HG03460 (cell line): ENCODE measurements at regions not wholly inside any gene's neighbourhood (a gene's known extent, or its start where the extent isn't known, plus 50 kb on each side); places are given as distances from the start of the nearest gene placed in this dataset.

Source experiments
- ATAC-seq: cut with Tn5 transposase; IDR thresholded peaks from one replicate; pipeline ENCODE4 v1.9.1; 2021; ENCODE audit not compliant: unreplicated experiment

- no peak for ATAC-seq
These were observed 217.0 kb upstream of the TLE3 start for GRCh38 chr15:70314688-70315087.

GRCh38 chr15:70314018-70314354 is 216.3 kb upstream of the TLE3 start:
- ATAC-seq = no peak

DNA sequence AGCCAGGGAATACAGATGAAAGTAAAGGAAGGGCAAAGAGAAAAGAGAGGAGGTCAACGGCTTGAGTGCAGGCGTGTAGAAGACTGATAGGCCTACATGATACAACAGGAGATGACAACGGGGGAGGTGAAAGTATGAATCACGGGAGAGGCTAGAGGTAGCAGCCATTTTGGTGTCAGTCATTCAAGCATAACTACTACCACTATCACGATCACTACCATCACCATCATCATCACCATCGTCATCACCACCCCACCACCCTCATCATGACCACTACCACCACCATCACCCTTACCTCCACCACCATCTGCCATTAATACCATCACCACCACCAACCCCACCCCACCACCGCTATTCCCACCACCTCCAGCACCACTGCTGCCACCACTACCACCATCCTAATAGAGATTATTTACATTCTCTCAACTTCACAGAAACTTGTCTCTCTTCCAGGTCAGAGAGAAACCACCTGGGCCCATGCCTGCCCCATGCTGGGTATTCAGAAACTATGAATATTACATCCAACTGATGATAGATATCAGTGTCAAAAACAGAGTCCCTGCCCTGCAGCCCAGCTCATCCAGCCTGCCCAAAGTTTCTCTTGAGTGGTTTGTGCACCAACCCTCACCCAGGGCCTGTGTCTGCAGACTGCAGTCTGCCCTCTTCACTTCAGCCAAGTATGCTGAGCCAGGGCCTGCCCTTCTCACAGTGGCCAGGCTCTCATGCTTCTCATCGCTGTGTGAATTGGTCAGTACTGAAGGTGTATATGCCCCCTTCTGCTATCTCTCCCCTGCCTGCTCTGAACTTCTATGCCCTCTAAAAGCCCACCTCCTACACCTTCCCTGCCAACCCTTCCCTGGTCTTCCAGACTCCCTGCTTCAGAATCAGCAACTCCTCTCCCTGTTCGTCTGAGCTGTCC is 215.6 kb upstream of the TLE3 start:
- ATAC-seq = no peak

DNA sequence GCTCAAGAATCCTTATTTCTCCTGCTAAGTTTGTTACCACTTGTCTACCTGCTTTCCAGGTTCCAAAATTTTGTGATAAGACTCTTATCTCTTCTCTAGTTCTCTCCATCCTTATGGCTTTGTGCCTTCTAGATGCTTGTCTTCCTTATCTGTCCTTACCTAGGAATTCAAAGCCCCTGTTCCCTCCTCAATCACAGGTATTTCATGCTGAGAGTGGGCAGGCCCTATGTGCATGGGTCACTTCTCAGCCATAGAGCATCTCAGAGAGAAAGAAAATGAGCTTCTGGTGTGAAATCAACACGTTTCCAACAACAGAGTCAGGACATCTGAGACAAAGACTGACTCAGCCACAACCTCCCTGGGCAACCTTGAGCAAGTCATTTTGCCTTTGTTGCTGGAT is 214.1 kb upstream of the TLE3 start:
- no peak for ATAC-seq

GRCh38 chr15:70309716-70310115 is 212.0 kb upstream of the TLE3 start:
- no peak for ATAC-seq

DNA sequence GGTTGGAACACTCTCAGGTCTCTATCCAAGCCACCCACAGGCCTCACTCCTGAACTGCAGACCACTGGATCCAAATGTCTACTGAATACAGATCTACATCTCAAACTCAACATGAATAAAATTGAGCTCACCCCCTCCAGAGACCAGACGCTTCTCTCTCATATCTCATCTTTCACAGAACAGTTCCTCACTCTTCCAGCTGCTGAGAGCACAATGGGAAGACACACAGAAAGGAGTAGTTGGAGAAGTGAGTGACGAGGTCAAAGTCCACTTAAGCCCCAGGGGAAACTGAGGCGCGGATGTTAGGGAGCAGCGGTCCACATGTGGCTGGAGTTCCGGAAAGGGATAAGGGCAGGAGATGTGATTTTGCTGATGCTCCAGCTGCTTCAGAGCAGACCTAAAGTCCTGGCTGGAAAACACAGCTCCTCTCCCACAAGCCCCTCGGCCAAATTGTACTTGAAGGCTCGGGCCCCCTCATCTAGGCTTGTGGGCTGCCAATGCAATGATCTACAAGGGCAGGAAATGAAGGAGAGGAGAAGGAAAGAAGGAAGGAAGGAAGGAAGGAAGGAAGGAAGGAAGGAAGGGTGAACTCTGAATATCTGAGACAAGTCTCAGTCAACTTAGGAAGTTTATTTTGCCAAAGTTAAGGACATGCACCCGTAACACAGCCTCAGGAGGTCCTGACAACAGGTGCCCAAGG is 211.2 kb upstream of the TLE3 start:
- ATAC-seq = no peak

DNA sequence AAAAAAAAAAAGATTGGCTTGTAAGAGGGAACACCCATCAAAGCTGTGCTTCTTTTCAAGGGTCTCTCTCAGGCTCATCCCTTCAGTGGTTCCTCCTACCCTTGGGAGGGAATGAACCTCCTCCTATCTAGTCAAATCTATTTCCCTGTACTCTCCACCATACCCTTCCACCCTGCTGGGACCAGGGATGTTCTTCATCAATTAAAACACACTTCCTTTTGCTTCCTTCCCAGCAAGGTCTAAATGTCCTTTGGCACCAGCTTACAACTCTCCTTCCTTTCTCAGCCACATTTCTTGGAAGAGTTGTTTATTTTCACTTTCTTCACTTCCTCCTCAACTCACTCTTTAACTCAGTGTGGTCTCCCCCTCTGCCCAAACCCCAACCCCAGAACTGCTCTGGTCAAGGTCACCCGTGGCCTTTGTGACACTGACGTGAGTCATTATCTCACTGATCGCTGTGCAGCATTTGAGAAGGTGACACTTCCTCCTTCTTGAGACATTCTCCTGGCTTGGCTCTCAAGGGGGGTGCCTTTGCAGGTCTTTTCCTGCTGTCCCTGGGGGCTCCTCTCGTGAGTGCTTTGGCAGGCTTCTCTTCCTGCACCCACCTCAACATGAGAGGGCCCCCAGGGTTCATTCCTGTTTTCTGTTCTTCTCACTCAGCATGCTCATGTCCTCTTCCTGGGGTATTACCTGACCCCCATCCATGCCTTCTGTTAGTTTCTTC is 210.5 kb upstream of the TLE3 start:
- peak; percentile 83 for ATAC-seq

- ATAC-seq = no peak
These were observed 208.9 kb upstream of the TLE3 start for GRCh38 chr15:70306582-70306981.

- ATAC-seq = no peak
These were observed 208.4 kb upstream of the TLE3 start for GRCh38 chr15:70306081-70306480.

DNA sequence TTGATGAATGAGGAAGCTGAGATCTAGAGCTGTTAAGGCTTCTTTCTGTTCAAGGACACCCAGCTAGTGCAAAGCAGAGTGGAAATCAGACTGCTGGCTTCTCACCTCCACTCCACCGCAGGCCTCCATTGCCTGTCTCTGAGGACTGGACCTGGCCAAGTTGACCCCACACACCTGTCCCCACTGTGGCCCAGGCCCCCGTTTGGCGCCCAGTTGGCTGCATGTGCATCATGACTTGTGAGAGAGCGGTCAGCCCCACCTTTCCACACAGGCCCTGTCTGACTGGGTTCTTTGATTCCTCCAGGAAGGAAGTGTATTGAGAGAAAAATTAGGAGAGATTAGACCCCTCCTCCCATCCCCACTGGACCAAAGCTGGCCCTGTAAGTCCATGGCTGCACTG is 206.3 kb upstream of the TLE3 start:
- ATAC-seq = no peak

DNA sequence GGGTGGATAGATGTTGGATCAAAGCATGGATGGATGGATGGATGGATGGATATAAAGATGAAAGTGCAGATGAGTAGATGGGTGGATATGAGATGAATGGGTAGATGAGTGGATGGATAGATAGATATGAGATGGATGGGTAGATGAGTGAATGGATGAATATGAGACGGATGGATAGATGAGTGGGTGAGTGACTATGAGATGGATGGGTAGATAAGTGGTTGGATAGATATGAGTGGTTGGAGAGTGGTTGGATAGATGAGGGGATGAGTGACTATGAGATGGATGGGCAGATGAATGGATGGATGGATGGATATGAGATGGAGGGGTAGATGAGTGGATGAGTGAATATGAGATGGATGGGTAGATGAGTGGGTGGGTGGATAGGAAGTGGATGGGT is 204.6 kb upstream of the TLE3 start:
- ATAC-seq = no peak

DNA sequence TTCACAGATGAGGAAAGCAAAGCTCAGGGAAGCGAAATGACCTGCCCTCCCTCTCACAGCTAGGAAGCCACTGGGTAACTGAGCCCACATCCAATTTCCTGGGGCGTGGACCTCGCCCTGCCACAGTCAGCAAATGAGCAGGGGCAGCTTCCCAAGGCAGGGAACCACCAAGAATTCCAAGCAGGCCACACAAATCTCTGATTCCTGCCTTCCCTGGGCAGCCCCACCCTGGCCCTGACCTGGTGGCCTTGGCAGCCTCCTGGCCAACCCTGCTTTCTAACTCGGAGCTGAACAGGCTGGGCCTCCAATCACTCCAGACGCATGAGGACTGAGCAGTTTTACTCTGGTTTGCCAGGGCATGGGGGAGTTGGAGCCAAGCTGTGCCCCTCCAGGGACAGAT is 203.7 kb upstream of the TLE3 start:
- ATAC-seq = no peak

DNA sequence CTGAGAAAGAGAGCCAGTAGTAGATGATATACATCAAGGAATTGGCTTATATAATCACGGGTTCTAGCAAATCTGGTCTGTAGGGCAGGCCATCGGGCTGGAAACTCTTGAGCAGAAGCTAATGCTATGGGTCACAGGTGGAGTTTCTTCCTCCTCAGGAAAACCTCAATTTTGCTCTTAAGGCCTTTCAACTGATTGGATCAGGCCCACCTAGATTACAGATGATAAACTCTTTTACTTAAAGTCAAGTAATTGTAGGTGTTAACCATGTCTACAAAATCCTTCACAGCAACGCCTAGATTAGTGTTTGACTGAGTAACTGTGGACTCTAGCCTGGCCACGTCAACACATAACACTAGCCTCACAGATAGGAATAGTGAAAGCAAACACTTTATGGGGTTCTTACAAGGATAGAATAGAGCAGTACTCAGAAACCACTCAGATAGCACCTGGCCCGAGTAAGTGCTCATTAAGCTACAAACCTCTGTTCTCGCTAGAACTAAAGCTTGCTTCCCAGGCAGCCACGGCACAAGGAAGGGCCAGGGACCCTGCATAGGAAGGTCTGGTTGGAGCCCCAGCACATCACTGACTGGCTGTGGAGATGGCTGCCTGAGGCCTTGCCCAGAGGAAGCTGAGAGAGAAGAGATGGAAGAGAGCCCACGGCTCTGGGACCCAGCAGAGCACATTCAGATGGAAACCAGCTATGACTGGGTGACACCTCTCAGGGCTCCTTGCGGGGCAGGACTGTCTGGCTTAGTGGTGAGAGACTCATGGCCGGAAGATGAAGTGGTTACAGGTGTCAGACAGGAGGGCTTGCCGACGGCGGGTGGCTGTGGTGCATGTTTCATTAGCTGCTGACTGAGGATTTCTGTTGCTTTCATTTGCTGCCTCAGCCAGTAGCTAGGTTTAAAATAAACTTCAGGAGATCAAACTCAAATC is 202.5 kb upstream of the TLE3 start:
- ATAC-seq = peak; percentile 99

- ATAC-seq = no peak
These were observed 199.8 kb upstream of the TLE3 start for GRCh38 chr15:70297465-70298058.

DNA sequence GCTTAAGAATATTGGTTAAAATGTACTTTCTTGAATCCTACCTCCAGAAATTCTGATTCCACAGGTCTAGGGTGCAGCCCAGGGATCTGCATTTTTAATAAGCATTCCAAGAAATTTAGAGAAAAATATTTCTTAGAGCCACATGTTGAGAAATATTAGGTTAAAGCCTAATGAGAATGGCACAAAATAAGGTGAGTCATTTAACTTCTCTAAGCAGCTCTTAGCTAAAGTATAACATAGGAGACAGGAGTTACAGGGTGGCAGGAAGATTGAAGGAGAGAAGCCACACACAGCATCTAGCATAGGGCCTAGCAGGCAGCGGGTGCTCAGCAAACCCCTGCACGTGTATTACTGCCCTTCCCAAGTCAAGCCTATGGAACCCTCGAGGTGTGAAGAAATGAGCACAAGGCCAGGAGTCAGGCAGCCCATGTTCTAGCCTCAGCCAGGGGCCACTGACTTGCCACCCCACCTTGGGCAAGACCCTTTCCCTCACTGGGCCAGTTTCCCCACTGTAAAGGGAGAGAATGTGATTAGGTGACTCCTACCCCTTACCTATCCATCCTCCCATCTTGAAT is 197.1 kb upstream of the TLE3 start:
- no peak for ATAC-seq

- no peak for ATAC-seq
These were observed 196.1 kb upstream of the TLE3 start for GRCh38 chr15:70293591-70294470.

DNA sequence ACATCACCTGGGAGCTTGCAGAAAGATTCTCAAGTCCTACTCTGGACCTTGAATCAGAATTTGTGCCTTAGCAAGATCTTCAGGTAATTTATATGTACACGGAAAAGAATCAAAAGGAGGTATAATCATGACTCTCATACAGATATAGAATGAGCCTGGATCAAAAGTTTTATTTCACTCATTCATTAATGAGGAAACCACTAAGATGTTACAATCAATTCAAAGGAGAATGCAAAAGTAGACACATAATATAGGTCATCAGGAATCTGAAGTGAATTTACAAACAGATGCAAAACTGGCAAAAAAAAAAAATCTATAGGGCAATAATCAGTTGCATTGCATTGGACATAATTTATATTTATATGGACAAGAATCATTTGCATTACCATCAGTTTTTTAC is 195.4 kb upstream of the TLE3 start:
- no peak for ATAC-seq

DNA sequence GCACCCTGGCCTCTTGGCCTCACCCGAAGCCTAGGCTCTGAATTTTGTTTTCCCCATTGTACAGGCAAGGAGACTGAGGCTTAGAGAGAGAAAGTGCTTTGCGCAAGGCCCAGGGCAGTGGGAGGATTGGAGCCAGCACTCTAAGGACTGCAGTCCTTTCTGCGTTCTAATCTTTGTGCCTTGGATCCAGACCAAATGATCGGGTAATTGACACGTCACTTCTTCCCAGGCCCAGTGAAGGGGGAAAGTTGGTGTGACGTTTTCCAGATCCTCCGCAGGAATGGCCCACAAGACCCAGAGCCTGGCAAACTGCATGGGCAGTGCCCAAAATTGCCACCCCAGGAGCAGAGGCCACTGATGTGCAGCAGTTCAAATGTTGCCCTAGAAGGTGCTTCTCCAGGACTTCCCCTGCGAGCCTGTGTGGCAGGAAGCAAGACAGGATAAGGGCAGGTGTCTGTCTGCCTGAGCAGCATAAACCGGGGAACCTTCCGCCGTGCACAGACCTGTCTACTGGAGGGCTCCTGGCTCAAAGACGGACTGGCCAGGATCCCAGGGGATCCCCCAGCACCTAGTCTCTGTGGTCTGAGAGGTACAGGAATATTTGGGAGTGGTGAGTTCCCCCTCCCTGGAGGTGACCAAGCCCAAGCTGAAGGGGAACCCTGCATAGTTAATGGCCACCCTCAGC is 194.5 kb upstream of the TLE3 start:
- no peak for ATAC-seq
